A549 (cell line): ENCODE measurements at regions not wholly inside any gene's neighbourhood (a gene's known extent, or its start where the extent isn't known, plus 50 kb on each side); places are given as distances from the start of the nearest gene placed in this dataset.

Experiments used
- CEBPB ChIP-seq, 2 experiments: fragments of >200 bp in 1 of 2; sonication (Bioruptor Twin) in 1 of 2; formaldehyde crosslinking in 1 of 2; IDR thresholded peaks; 2 replicates each; pipeline ENCODE4 v1.6.1; 2012 to 2016
- CTCF ChIP-seq: fragments of >200 bp; sonication (Bioruptor Twin); formaldehyde crosslinking; IDR thresholded peaks from 3 replicates; pipeline ENCODE4 v1.5.1; 2016
- ESRRA ChIP-seq: fragments of 150-350 bp; IDR thresholded peaks from 2 replicates; pipeline ENCODE4 v1.6.1; 2014; ENCODE audit warnings: mild to moderate bottlenecking, low read length, borderline replicate concordance
- HOXB13 ChIP-seq: fragments of 250-450 bp; sonication (Bioruptor Pico); IDR thresholded peaks from 2 replicates; pipeline ENCODE4 v1.5.0; 2020; ENCODE audit warnings: low read depth, mild to moderate bottlenecking, moderate library complexity
- JUN ChIP-seq, 2 experiments: fragments of >200 bp; sonication (Bioruptor Twin); formaldehyde crosslinking; IDR thresholded peaks; 2 replicates in 1 of 2; 3 replicates in 1 of 2; pipeline ENCODE4 v1.6.1; 2016 to 2017
- MAFK ChIP-seq: fragments of 450-650 bp; IDR thresholded peaks from 2 replicates; pipeline ENCODE4 v1.6.1; 2014; ENCODE audit not compliant: partially characterized antibody
- POLR2A ChIP-seq: IDR thresholded peaks from 2 replicates; pipeline ENCODE4 v1.6.1; 2012; ENCODE audit warnings: mild to moderate bottlenecking, low read length
- RFX5 ChIP-seq: fragments of 450-650 bp; IDR thresholded peaks from 2 replicates; pipeline ENCODE4 v1.7.1; 2014; ENCODE audit warnings: antibody characterized with exemption, mild to moderate bottlenecking, moderate library complexity
- SMC3 ChIP-seq: fragments of >200 bp; sonication (Bioruptor Twin); formaldehyde crosslinking; IDR thresholded peaks from 3 replicates; pipeline ENCODE4 v1.6.1; 2018; ENCODE audit warnings: inconsistent platforms
- USF2 ChIP-seq: fragments of 450-650 bp; IDR thresholded peaks from 2 replicates; pipeline ENCODE4 v1.6.1; 2014; ENCODE audit warnings: antibody characterized with exemption
- ZC3H11A ChIP-seq: fragments of 450-650 bp; IDR thresholded peaks from 2 replicates; pipeline ENCODE4 v1.6.1; 2014; ENCODE audit warnings: antibody characterized with exemption, mild to moderate bottlenecking
- ZFP36 ChIP-seq: fragments of 450-650 bp; IDR thresholded peaks from 2 replicates; pipeline ENCODE4 v1.6.1; 2014; ENCODE audit warnings: borderline replicate concordance; ENCODE audit not compliant: partially characterized antibody
- TF ChIP-seq, protein P1 (sequence below): IDR thresholded peaks from 2 replicates; pipeline ENCODE4 v1.6.1; 2012; ENCODE audit warnings: low read depth, borderline replicate concordance

DNA sequence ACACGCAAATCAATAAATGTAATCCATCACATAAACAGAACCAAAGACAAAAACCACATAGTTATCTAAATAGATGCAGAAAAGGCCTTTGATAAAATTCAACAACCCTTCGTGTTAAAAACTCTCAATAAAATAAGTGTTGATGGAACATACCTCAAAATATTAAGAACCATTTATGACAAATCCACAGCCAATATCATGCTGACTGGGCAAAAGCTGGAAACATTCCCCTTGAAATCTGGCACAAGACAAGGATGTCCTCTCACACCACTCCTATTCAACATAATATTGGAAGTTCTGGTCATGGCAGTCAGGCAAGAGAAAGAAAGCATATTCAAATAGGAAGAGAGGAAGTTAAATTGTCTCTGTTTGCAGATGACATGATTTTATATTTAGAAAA is 1946.3 kb upstream of the CDH9 start:
- TF ChIP-seq POLR2A (no peak), USF2 (no peak), CEBPB (IDR thresholded peaks at IDR 0.05) (no peak), CTCF (no peak), ZFP36 (no peak), HOXB13 (CRISPR knock-in tag) (no peak), MAFK (peak; percentile 58), JUN (IDR thresholded peaks at IDR 0.05) (no peak), SMC3 (no peak), ZC3H11A (no peak), ESRRA (no peak), RFX5 (no peak)
- TF ChIP-seq, protein P1, sequence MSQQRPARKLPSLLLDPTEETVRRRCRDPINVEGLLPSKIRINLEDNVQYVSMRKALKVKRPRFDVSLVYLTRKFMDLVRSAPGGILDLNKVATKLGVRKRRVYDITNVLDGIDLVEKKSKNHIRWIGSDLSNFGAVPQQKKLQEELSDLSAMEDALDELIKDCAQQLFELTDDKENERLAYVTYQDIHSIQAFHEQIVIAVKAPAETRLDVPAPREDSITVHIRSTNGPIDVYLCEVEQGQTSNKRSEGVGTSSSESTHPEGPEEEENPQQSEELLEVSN: no peak
